Suprapubic skin (tissue), 3 donors: ENCODE measurements at regions not wholly inside any gene's neighbourhood (a gene's known extent, or its start where the extent isn't known, plus 50 kb on each side); places are given as distances from the start of the nearest gene placed in this dataset.

ENCODE experiments used
- POLR2AphosphoS5 ChIP-seq, 3 donors: sonication (generic); formaldehyde crosslinking; IDR thresholded peaks; one replicate each; pipeline ENCODE4 v1.6.1; 2017; ENCODE audit warnings: antibody characterized with exemption in 3 of 3
- TF ChIP-seq, protein P1 (sequence below), 2 donors: fragments of 200-600 bp in 1 of 2; fragments of 450-650 bp in 1 of 2; sonication (generic) in 1 of 2; IDR thresholded peaks; one replicate each; pipeline ENCODE4 v1.5.1; 2016 to 2019; ENCODE audit warnings: antibody characterized with exemption in 2 of 2, mild to moderate bottlenecking in 1 of 2, moderate library complexity in 1 of 2

DNA sequence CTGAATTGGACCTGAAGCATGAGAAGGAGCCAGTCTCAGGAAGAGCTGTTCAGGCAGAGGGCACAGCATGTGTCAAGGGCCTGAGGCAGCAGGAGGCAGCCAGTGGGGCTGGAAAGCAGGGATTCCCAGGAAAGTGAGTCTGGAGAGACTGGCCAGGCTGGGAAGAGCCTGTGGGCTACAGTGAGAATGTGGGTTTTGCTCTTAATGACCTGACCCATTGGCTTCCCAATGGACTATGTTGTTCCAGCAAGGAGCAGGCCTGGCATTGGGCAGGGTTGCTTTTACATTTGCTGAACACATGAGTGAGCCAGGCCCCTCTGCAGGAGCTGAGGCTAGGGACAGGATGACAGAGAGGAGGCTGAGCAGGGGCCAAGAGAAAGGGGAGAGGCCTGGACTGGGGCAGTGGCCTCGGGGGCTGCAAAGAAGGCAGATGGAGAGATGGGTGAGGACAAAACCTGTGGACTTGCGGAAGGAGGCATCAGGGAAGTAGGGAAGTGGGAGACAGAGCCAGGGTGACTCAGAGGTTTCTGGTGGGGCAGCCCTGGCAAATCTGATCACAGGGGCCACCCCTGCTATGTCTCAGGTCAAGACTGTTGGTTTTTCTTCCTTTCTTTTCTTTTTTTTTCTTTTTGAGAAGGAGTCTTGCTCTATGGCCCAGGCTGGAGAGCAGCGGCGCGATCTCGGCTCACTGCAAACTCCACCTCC lies 65.9 kb upstream of the NEK6 start:
- TF ChIP-seq, protein P1, sequence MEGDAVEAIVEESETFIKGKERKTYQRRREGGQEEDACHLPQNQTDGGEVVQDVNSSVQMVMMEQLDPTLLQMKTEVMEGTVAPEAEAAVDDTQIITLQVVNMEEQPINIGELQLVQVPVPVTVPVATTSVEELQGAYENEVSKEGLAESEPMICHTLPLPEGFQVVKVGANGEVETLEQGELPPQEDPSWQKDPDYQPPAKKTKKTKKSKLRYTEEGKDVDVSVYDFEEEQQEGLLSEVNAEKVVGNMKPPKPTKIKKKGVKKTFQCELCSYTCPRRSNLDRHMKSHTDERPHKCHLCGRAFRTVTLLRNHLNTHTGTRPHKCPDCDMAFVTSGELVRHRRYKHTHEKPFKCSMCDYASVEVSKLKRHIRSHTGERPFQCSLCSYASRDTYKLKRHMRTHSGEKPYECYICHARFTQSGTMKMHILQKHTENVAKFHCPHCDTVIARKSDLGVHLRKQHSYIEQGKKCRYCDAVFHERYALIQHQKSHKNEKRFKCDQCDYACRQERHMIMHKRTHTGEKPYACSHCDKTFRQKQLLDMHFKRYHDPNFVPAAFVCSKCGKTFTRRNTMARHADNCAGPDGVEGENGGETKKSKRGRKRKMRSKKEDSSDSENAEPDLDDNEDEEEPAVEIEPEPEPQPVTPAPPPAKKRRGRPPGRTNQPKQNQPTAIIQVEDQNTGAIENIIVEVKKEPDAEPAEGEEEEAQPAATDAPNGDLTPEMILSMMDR (IDR thresholded peaks at IDR 0.05), result no peak
- TF ChIP-seq POLR2AphosphoS5 (IDR thresholded peaks at IDR 0.05), result no peak
